ENCODE measurements at regions not wholly inside any gene's neighbourhood (a gene's known extent, or its start where the extent isn't known, plus 50 kb on each side); places are given as distances from the start of the nearest gene placed in this dataset.
"Not testable (repeated sequence)": the region's sequence is repeated elsewhere in the genome, so short reads cannot be mapped to it uniquely, and the experiment has no call there.

DNA sequence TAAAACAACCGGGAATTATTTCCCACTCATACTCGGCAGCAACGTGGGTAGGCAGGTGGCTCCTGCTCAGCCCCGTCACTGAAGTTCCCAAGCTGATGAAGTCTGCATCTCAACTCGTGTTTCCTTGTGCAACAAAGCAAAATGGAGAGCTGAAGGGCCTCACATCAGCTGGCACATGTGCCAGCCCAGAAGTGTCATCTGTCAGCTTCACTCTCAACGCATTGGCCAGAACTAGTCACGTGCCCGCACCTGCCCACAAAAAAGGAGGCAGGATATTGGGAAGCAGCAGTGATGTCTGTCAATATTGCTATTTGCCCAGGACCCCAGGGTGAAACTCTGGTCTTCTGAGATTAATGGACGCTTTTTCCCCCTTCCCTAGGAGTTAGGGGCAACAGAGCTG, 344.0 kb downstream of the BCL11B start:
- Histone ChIP-seq H3K27me3 (ENCODE audit: control insufficient read depth in 2 of 2, insufficient read depth in 1 of 2, low read length in 1 of 2) (no peaks in the 10 kb centered on the region), H3K27ac (ENCODE audit: low read depth in 1 of 2, low read length in 1 of 2) (peak overlapping the region in 1 of 2 donors; percentile 34), H3K4me1 (ENCODE audit: control insufficient read depth in 2 of 2, insufficient read depth in 2 of 2, low read length in 2 of 2) (peaks cover 58 to 86% of the 10 kb centered on the region in 2 donors), H3K4me3 (ENCODE audit: low read length in 2 of 2) (no peak overlapping the region), H3K9me3 (ENCODE audit: control insufficient read depth in 2 of 2, insufficient read depth in 1 of 2, low read length in 1 of 2) (peaks cover 0 to 7% of the 10 kb centered on the region in 2 donors), H3K36me3 (ENCODE audit: control insufficient read depth in 2 of 2, insufficient read depth in 2 of 2, low read length in 1 of 2) (no peaks in the 10 kb centered on the region)
- 89% methylated on average over 9 of the region's 9 CpGs for WGBS
- peak in 3 of 9 donors; percentile 31 to 52 (median 40) for DNase-seq (ENCODE audit: low read depth in 6 of 9, low spot score in 9 of 9)

GRCh38 chr14:98928418-98928817, 343.6 kb downstream of the BCL11B start:
- Histone ChIP-seq H3K4me3 (ENCODE audit: low read length in 2 of 2) (no peak overlapping the region), H3K4me1 (ENCODE audit: control insufficient read depth in 2 of 2, insufficient read depth in 2 of 2, low read length in 2 of 2) (peaks cover 60 to 91% of the 10 kb centered on the region in 2 donors), H3K36me3 (ENCODE audit: control insufficient read depth in 2 of 2, insufficient read depth in 2 of 2, low read length in 1 of 2) (no peaks in the 10 kb centered on the region), H3K27ac (ENCODE audit: low read depth in 1 of 2, low read length in 1 of 2) (peak overlapping the region in 1 of 2 donors; percentile 34), H3K27me3 (ENCODE audit: control insufficient read depth in 2 of 2, insufficient read depth in 1 of 2, low read length in 1 of 2) (no peaks in the 10 kb centered on the region), H3K9me3 (ENCODE audit: control insufficient read depth in 2 of 2, insufficient read depth in 1 of 2, low read length in 1 of 2) (peaks cover 0 to 7% of the 10 kb centered on the region in 2 donors)
- 95% methylated on average over 8 of the region's 8 CpGs for WGBS
- no peak for DNase-seq (ENCODE audit: low read depth in 6 of 9, low spot score in 9 of 9)

DNA sequence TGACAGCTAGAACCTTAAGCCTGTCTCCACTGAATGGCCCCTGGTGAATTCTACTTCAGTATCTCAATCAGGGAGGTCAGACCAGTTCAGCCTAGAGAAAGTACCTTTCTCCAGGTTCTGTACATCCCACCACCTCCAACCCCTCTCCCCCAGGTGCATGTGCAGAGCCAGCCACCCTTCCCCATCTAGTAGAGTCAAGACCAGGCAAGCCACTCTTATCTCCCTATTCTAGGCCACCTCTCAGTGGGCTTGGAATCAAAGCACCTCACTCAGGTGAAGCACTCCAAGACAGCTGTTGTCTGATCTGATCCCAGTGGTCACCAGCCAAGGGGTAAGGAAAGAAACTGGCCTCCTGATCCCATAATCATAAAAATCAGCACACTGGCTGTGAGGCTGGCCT, 340.9 kb downstream of the BCL11B start:
- H3K4me1 ChIP-seq (ENCODE audit: control insufficient read depth in 2 of 2, insufficient read depth in 2 of 2, low read length in 2 of 2): peaks cover 48 to 78% of the 10 kb centered on the region in 2 donors
- no peaks in the 10 kb centered on the region for H3K36me3 ChIP-seq (ENCODE audit: control insufficient read depth in 2 of 2, insufficient read depth in 2 of 2, low read length in 1 of 2)
- peak in 1 of 9 donors; percentile 53 for DNase-seq (ENCODE audit: low read depth in 6 of 9, low spot score in 9 of 9)
- peaks cover 0 to 10% of the 10 kb centered on the region in 2 donors for H3K9me3 ChIP-seq (ENCODE audit: control insufficient read depth in 2 of 2, insufficient read depth in 1 of 2, low read length in 1 of 2)
- H3K27ac ChIP-seq (ENCODE audit: low read depth in 1 of 2, low read length in 1 of 2): peak overlapping the region; percentile 82 to 84
- no peaks in the 10 kb centered on the region for H3K27me3 ChIP-seq (ENCODE audit: control insufficient read depth in 2 of 2, insufficient read depth in 1 of 2, low read length in 1 of 2)
- no peak overlapping the region for H3K4me3 ChIP-seq (ENCODE audit: low read length in 2 of 2)

DNA sequence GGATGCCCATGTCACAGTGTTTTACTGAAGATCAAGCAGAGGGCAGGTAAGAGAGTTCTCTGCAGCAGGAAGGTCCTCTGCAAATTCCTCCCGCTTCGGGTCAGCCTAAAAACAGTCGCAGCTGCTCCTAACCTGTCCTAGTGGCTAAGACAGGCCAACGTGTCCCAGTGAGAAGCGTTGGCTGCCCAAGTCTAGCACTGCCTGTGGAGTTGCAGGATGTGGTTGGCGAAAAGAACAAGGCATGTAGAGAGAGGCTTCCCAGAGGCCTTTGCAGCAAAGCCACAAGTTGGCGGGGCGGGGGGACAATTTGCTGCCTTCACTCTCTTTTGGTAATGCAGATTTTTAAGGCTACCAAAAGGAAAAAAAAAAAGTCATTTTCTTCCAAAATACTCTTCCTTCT, 340.1 kb downstream of the BCL11B start:
- Histone ChIP-seq H3K4me3 (ENCODE audit: low read length in 2 of 2) (peak overlapping the region in 1 of 2 donors; percentile 15), H3K27me3 (ENCODE audit: control insufficient read depth in 2 of 2, insufficient read depth in 1 of 2, low read length in 1 of 2) (no peaks in the 10 kb centered on the region), H3K27ac (ENCODE audit: low read depth in 1 of 2, low read length in 1 of 2) (peak overlapping the region; percentile 84 to 91), H3K4me1 (ENCODE audit: control insufficient read depth in 2 of 2, insufficient read depth in 2 of 2, low read length in 2 of 2) (peaks cover 46 to 77% of the 10 kb centered on the region in 2 donors), H3K36me3 (ENCODE audit: control insufficient read depth in 2 of 2, insufficient read depth in 2 of 2, low read length in 1 of 2) (no peaks in the 10 kb centered on the region), H3K9me3 (ENCODE audit: control insufficient read depth in 2 of 2, insufficient read depth in 1 of 2, low read length in 1 of 2) (peaks cover 0 to 10% of the 10 kb centered on the region in 2 donors)
- peak; percentile 65 to 95 (median 81) for DNase-seq (ENCODE audit: low read depth in 6 of 9, low spot score in 9 of 9)
- WGBS: 14% methylated on average over 8 of the region's 8 CpGs

- Histone ChIP-seq H3K9me3 (ENCODE audit: control insufficient read depth in 2 of 2, insufficient read depth in 1 of 2, low read length in 1 of 2) (peaks cover 0 to 7% of the 10 kb centered on the region in 2 donors), H3K4me3 (ENCODE audit: low read length in 2 of 2) (peak overlapping the region in 1 of 2 donors; percentile 15), H3K27ac (ENCODE audit: low read depth in 1 of 2, low read length in 1 of 2) (peak overlapping the region; percentile 84 to 91), H3K36me3 (ENCODE audit: control insufficient read depth in 2 of 2, insufficient read depth in 2 of 2, low read length in 1 of 2) (no peaks in the 10 kb centered on the region), H3K27me3 (ENCODE audit: control insufficient read depth in 2 of 2, insufficient read depth in 1 of 2, low read length in 1 of 2) (no peaks in the 10 kb centered on the region), H3K4me1 (ENCODE audit: control insufficient read depth in 2 of 2, insufficient read depth in 2 of 2, low read length in 2 of 2) (peaks cover 41 to 77% of the 10 kb centered on the region in 2 donors)
- 61% methylated on average over 8 of the region's 8 CpGs for WGBS
- DNase-seq (ENCODE audit: low read depth in 6 of 9, low spot score in 9 of 9): peak in 2 of 9 donors; percentile 18 to 34
Measured at GRCh38 chr14:98932431-98933325, 339.3 kb downstream of the BCL11B start.

DNA sequence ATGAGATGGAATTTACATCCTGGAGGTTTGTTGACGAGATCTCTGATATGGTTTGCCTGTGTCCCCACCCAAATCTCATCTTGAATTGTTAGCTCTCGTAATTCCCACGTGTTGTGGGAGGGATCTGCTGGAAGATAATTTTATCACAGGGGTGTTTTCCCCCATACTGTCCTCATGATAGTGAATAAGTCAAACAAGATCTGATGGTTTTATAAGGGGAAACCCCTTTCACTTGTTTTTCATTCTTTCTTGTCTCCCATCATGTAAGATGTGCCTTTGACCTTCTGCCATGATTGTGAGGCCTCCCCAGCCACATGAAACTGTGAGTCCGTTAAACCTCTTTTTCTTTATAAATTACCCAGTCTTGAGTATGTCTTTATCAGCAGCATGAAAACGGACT, 337.4 kb downstream of the BCL11B start:
- 91% methylated on average over 5 of the region's 5 CpGs for WGBS
- H3K4me1 ChIP-seq (ENCODE audit: control insufficient read depth in 2 of 2, insufficient read depth in 2 of 2, low read length in 2 of 2): peaks cover 41 to 74% of the 10 kb centered on the region in 2 donors
- not testable (repeated sequence) for H3K27me3 ChIP-seq (ENCODE audit: control insufficient read depth in 2 of 2, insufficient read depth in 1 of 2, low read length in 1 of 2); H3K36me3 ChIP-seq (ENCODE audit: control insufficient read depth in 2 of 2, insufficient read depth in 2 of 2, low read length in 1 of 2); H3K9me3 ChIP-seq (ENCODE audit: control insufficient read depth in 2 of 2, insufficient read depth in 1 of 2, low read length in 1 of 2); H3K27ac ChIP-seq (ENCODE audit: low read depth in 1 of 2, low read length in 1 of 2); H3K4me3 ChIP-seq (ENCODE audit: low read length in 2 of 2); DNase-seq (ENCODE audit: low read depth in 6 of 9, low spot score in 9 of 9)

- H3K4me1 ChIP-seq (ENCODE audit: control insufficient read depth in 2 of 2, insufficient read depth in 2 of 2, low read length in 2 of 2): peaks cover 32 to 63% of the 10 kb centered on the region in 2 donors
- no peak overlapping the region for H3K27ac ChIP-seq (ENCODE audit: low read depth in 1 of 2, low read length in 1 of 2)
- 98% methylated on average over 9 of the region's 9 CpGs for WGBS
- no peak for DNase-seq (ENCODE audit: low read depth in 6 of 9, low spot score in 9 of 9)
- no peaks in the 10 kb centered on the region for H3K27me3 ChIP-seq (ENCODE audit: control insufficient read depth in 2 of 2, insufficient read depth in 1 of 2, low read length in 1 of 2)
- H3K36me3 ChIP-seq (ENCODE audit: control insufficient read depth in 2 of 2, insufficient read depth in 2 of 2, low read length in 1 of 2): no peaks in the 10 kb centered on the region
- H3K4me3 ChIP-seq (ENCODE audit: low read length in 2 of 2): no peak overlapping the region
- peaks cover 0 to 3% of the 10 kb centered on the region in 2 donors for H3K9me3 ChIP-seq (ENCODE audit: control insufficient read depth in 2 of 2, insufficient read depth in 1 of 2, low read length in 1 of 2)
Measured at GRCh38 chr14:98935921-98936320, 336.1 kb downstream of the BCL11B start.

DNA sequence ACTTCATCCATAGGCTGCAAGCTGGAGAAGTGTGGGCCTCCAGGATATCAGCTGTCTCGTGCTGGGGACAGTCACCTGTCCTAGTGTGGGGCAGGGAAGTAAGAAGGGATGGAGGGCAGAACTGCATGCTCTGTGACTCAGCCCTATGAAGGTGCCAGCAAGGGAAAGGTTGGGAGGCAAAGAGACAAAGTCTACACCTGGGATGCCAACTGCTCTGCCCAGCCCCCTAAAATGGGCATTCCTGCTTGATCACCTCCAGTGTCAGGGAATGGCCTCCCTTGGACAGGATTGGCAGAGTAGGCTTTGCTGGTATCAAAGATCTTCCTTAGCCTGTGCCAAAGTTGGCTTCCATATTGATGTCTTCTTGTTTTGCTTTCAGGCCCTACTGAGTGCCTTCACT, 335.0 kb downstream of the BCL11B start:
- Histone ChIP-seq H3K27ac (ENCODE audit: low read depth in 1 of 2, low read length in 1 of 2) (no peak overlapping the region), H3K27me3 (ENCODE audit: control insufficient read depth in 2 of 2, insufficient read depth in 1 of 2, low read length in 1 of 2) (no peaks in the 10 kb centered on the region), H3K36me3 (ENCODE audit: control insufficient read depth in 2 of 2, insufficient read depth in 2 of 2, low read length in 1 of 2) (no peaks in the 10 kb centered on the region), H3K9me3 (ENCODE audit: control insufficient read depth in 2 of 2, insufficient read depth in 1 of 2, low read length in 1 of 2) (peaks cover 0 to 3% of the 10 kb centered on the region in 2 donors), H3K4me3 (ENCODE audit: low read length in 2 of 2) (no peak overlapping the region), H3K4me1 (ENCODE audit: control insufficient read depth in 2 of 2, insufficient read depth in 2 of 2, low read length in 2 of 2) (peaks cover 21 to 52% of the 10 kb centered on the region in 2 donors)
- whole genome bisulfite sequencing: 96% methylated on average over 1 of the region's 1 CpG
- no peak for DNase-seq (ENCODE audit: low read depth in 6 of 9, low spot score in 9 of 9)

DNA sequence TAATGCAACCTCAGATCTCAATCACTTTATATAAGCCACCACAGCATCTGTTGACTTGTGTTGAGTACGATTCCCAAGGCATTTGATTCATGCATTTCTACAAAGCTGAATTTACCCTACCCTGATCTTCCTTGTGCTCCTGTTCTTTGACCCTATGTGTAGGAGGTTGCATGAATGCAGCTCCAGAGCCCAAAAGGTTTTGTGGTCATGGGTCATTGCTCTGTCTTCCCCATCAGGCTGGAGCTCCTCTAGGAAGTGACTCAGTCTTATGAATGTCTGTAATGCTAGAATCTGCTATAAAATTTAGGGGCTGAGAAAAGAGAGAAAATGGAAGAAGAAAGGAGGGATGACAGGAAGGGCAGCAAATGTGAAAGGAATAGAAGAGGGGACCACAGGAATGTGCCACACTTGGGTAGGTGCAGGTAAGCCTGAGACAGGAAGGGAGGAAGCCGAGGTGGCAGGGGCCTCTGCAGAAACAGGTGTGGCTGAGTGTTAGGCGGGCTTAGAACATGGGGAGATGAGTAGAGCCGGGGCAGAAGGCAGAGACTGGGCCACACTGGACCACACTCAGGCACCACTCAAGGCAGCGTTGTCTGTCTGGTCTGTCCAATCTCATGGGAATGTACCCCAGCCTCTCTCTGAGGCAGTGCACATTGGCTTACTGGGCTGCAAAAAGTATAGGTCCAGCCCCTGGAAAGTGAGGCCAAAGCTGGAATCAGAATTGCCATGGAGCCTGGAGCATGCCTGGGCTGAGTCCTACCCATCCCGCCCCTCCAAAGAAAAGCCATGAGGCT, 334.1 kb downstream of the BCL11B start:
- no peak overlapping the region for H3K27ac ChIP-seq (ENCODE audit: low read depth in 1 of 2, low read length in 1 of 2)
- no peaks in the 10 kb centered on the region for H3K36me3 ChIP-seq (ENCODE audit: control insufficient read depth in 2 of 2, insufficient read depth in 2 of 2, low read length in 1 of 2)
- peaks cover 12 to 43% of the 10 kb centered on the region in 2 donors for H3K4me1 ChIP-seq (ENCODE audit: control insufficient read depth in 2 of 2, insufficient read depth in 2 of 2, low read length in 2 of 2)
- no peaks in the 10 kb centered on the region for H3K27me3 ChIP-seq (ENCODE audit: control insufficient read depth in 2 of 2, insufficient read depth in 1 of 2, low read length in 1 of 2)
- DNase-seq (ENCODE audit: low read depth in 6 of 9, low spot score in 9 of 9): no peak
- peaks cover 0 to 3% of the 10 kb centered on the region in 2 donors for H3K9me3 ChIP-seq (ENCODE audit: control insufficient read depth in 2 of 2, insufficient read depth in 1 of 2, low read length in 1 of 2)
- WGBS: 86% methylated on average over 6 of the region's 6 CpGs
- no peak overlapping the region for H3K4me3 ChIP-seq (ENCODE audit: low read length in 2 of 2)
